ENCODE measurements at regions not wholly inside any gene's neighbourhood (a gene's known extent, or its start where the extent isn't known, plus 50 kb on each side); places are given as distances from the start of the nearest gene placed in this dataset.

DNA sequence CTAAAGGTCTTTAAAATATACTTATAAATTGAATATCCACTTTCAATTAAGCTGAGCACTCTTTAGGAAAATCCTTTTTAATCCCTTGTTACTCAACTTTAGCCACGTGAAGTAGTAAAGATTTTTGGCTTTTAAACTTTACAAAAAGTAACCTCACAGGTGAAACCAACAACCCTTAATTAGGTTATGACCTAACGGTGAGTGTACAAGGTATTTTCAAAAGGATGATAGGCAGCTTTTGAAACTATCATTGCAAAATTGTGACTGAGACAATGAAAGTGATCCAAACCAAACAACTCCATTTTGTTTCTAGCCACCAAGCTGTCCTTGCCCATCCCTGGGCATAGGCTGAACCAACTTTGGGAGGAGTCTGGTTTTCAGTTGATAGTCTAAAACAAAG, 940.2 kb downstream of the OTOL1 start:
- Mint-ChIP-seq H3K27me3 (no peaks in the 10 kb centered on the region), H3K36me3 (ENCODE audit: low read depth) (no peaks in the 10 kb centered on the region), H3K9me3 (ENCODE audit: low read depth) (peaks cover 12% of the 10 kb centered on the region), H3K4me1 (no peaks in the 10 kb centered on the region), H3K27ac (no peak overlapping the region), H3K4me3 (no peak overlapping the region)
- intact Hi-C loops (cut with DNase I, micrococcal nuclease), result no loop called here
- ATAC-seq (no peak), DNase-seq (no peak)
- ChIA-PET CTCF (no interaction called here), POLR2A (no interaction called here)

DNA sequence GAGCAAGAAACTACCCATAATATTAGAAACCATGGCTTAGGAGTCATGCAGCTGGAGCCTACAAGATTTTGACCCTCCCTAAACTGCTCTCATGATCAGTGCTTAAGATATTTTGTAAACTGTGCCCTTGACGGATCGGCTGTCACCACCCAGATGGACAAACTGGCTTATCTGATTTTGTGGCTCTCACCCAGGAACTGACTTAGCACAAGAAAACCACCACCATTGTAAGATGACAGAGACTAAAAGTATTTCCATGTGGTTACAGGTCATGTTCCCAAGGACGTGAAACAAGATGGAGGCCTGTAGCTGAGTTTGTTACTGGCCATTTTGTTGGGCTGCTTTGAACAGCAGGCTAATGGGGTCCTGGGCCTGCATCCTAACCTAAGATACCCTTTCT, 940.9 kb downstream of the OTOL1 start:
- POLR2A ChIA-PET, result no interaction called here
- Mint-ChIP-seq H3K4me3 (no peak overlapping the region), H3K27ac (no peak overlapping the region), H3K4me1 (no peaks in the 10 kb centered on the region), H3K9me3 (ENCODE audit: low read depth) (peaks cover 9% of the 10 kb centered on the region), H3K36me3 (ENCODE audit: low read depth) (no peaks in the 10 kb centered on the region), H3K27me3 (no peaks in the 10 kb centered on the region)
- DNase-seq, result no peak
- CTCF ChIA-PET, result no interaction called here
- intact Hi-C loops (cut with DNase I, micrococcal nuclease), result no loop called here
- ATAC-seq, result no peak

DNA sequence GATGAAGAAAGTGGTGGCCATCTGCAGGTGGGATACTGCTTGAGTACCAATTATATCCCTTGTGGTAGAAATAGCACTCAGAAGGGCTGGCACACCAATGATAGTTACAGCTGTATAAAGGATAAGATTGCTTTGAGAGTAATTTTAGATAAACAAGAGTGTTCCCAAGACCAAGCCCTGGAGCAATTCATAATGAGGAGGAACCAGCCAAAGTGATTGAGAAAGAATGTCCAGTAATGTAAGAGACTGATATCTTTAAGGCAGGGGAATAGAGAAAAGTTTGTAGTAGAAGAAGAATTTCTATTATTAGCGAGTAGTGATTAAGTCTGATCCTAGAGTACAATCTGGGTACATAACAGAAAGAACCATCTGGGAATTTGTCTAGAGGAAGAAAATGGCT, 945.1 kb downstream of the OTOL1 start:
- no peaks in the 10 kb centered on the region for H3K4me1 Mint-ChIP-seq
- peaks cover 3% of the 10 kb centered on the region for H3K9me3 Mint-ChIP-seq (ENCODE audit: low read depth)
- POLR2A ChIA-PET, result no interaction called here
- DNase-seq (no peak), ATAC-seq (no peak)
- no peak overlapping the region for H3K27ac Mint-ChIP-seq
- CTCF ChIA-PET, result no interaction called here
- intact Hi-C loops (cut with DNase I, micrococcal nuclease), result no loop called here
- H3K4me3 Mint-ChIP-seq, result no peak overlapping the region
- H3K36me3 Mint-ChIP-seq (ENCODE audit: low read depth), result no peaks in the 10 kb centered on the region
- no peaks in the 10 kb centered on the region for H3K27me3 Mint-ChIP-seq

DNA sequence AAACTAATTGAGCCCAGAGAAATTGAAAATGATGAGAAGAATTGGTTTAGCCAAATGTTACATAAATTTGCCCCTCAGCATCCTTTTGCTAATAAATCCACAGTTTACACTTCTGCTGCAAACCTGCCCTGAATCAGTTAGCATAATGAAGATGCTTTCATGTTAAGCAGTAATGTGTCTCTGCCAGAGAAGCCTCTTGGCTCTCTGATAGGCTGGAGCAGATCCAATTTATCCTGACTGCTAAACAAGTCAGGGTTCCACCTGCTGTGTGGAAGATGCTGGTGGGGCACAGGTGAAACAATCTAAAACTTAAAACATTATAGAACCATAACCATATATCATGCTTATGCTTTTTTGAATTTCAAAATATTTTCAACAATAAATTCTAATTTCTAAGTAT, 946.8 kb downstream of the OTOL1 start:
- DNase-seq, result no peak
- ATAC-seq, result no peak
- H3K9me3 Mint-ChIP-seq (ENCODE audit: low read depth), result peaks cover 7% of the 10 kb centered on the region
- no peak overlapping the region for H3K4me3 Mint-ChIP-seq
- no peaks in the 10 kb centered on the region for H3K36me3 Mint-ChIP-seq (ENCODE audit: low read depth)
- CTCF ChIA-PET, result no interaction called here
- no peak overlapping the region for H3K27ac Mint-ChIP-seq
- intact Hi-C loops (cut with DNase I, micrococcal nuclease), result no loop called here
- H3K4me1 Mint-ChIP-seq, result no peaks in the 10 kb centered on the region
- POLR2A ChIA-PET, result no interaction called here
- H3K27me3 Mint-ChIP-seq, result no peaks in the 10 kb centered on the region

DNA sequence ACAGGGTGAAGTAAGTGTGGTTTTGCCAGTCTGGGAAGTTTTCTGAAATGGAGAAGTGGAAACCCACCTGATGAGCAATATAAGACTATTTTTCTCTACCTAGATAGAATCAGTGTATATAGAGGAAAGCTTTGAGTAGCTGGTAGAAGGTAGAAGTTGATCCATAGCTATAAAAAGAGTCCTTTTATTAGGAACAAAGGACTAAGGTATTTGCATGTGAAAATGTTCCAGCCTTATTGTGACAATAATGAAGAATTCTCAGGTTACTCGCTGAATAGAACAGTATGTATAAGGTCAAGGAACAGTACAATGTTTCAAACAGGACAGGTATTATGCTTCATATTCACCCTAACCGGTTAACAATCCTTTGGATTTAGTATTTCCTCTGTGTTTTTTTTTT, 972.2 kb downstream of the OTOL1 start:
- H3K36me3 Mint-ChIP-seq (ENCODE audit: low read depth), result no peaks in the 10 kb centered on the region
- CTCF ChIA-PET, result no interaction called here
- H3K27me3 Mint-ChIP-seq, result no peaks in the 10 kb centered on the region
- POLR2A ChIA-PET, result no interaction called here
- ATAC-seq, result no peak
- H3K4me1 Mint-ChIP-seq, result no peaks in the 10 kb centered on the region
- no peak overlapping the region for H3K27ac Mint-ChIP-seq
- intact Hi-C loops (cut with DNase I, micrococcal nuclease), result no loop called here
- DNase-seq, result no peak
- peaks cover 6% of the 10 kb centered on the region for H3K9me3 Mint-ChIP-seq (ENCODE audit: low read depth)
- no peak overlapping the region for H3K4me3 Mint-ChIP-seq

DNA sequence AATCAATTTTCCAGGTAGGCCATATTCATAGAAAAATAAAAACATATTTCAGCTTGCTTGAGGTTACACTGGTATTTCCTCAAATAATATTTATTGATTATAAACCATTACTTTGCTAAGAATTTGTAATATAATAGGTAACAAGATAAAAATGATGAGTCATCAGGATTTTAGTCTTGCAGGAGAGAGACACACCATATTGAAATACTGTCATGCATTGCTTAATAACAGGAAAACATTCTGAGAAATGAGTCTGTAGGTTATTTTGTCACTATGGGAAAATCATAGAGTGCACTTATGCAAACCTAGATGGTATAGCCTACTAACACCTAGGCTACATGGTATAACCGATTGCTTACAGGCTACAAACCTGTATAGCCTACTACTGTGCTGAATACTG, 990.5 kb downstream of the OTOL1 start:
- ChIA-PET POLR2A (no interaction called here), CTCF (no interaction called here)
- intact Hi-C loops (cut with DNase I, micrococcal nuclease), result no loop called here
- DNase-seq (no peak), ATAC-seq (no peak)
- Mint-ChIP-seq H3K9me3 (ENCODE audit: low read depth) (peaks cover 7% of the 10 kb centered on the region), H3K36me3 (ENCODE audit: low read depth) (no peaks in the 10 kb centered on the region), H3K27ac (no peak overlapping the region), H3K4me3 (no peak overlapping the region), H3K4me1 (no peaks in the 10 kb centered on the region), H3K27me3 (no peaks in the 10 kb centered on the region)

DNA sequence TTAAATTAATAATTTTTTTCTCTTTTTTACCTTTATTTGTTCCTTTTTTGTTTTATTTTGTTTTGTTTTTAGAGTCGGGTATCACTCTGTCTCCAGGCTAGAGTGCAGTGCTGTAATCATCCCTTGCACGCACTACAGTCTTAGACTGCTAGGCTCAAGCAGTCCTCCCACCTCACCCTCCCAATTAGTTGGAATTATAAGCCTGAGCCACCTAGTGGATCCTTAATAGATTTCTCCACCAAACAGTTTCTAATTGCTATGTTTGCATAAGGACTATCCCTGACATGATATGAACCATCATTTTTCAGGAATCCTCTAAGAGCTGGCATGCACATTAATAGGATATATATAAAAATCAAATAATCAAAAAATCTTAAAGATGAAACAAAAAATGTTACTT, 993.2 kb downstream of the OTOL1 start:
- Mint-ChIP-seq H3K27me3 (no peaks in the 10 kb centered on the region), H3K36me3 (ENCODE audit: low read depth) (no peaks in the 10 kb centered on the region), H3K9me3 (ENCODE audit: low read depth) (peaks cover 4% of the 10 kb centered on the region), H3K27ac (no peak overlapping the region), H3K4me3 (no peak overlapping the region), H3K4me1 (no peaks in the 10 kb centered on the region)
- ChIA-PET POLR2A (no interaction called here), CTCF (no interaction called here)
- ATAC-seq (no peak), DNase-seq (no peak)
- intact Hi-C loops (cut with DNase I, micrococcal nuclease), result no loop called here

DNA sequence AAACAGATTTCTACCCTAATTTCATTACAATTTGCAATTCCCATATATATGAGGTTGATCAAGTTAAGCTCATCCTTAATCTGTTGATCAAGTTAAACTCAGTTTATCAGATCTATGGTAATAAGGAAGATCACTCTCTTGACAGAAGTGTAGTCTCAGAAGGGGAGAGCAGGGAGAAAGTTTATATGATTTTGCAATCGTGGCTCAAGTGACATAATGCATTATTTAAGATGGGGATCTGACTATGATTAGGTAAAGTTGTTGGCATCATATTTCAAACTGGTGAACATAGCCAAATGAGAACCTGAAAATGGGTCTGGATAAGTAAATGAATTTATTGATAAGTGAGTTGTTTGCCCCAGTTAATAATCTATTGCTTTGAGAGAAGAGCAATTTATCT, 995.3 kb downstream of the OTOL1 start:
- no peak for DNase-seq
- Mint-ChIP-seq H3K9me3 (ENCODE audit: low read depth) (peaks cover 2% of the 10 kb centered on the region), H3K27me3 (no peaks in the 10 kb centered on the region), H3K4me1 (no peaks in the 10 kb centered on the region), H3K36me3 (ENCODE audit: low read depth) (no peaks in the 10 kb centered on the region), H3K4me3 (no peak overlapping the region), H3K27ac (no peak overlapping the region)
- no peak for ATAC-seq
- intact Hi-C loops (cut with DNase I, micrococcal nuclease), result no loop called here
- CTCF ChIA-PET, result no interaction called here
- POLR2A ChIA-PET, result no interaction called here

DNA sequence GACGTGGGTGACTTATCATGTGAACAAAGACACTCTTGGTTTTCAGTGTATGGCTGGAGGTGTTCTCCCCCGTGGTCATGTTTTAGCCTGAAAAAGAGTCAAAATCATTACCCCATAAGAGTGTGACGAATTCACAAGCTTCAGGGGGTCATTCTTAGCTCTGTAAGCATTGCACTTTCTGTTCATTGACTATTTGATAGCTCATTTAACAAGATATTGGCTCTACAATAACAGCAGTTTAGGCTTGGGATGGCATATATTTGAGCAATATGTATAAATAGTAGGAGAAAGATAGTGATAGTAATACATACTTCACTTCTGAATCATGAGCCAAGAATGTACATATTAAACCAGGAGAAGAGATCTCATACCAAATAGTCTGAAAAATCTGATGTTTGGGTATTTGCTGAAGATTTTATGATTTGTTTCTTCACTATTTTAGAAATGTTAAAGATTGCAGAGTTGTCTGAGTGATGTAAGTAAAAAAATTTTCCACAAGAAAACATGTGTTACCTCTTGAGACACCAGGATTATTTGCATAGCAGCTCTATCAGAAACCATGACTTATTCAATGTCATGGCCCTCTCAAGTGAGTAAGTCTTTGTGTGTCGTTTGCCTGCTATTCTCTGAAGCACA, 996.0 kb downstream of the OTOL1 start:
- Mint-ChIP-seq H3K27ac (no peak overlapping the region), H3K36me3 (ENCODE audit: low read depth) (no peaks in the 10 kb centered on the region), H3K4me1 (no peaks in the 10 kb centered on the region), H3K9me3 (ENCODE audit: low read depth) (peaks cover 5% of the 10 kb centered on the region), H3K27me3 (no peaks in the 10 kb centered on the region), H3K4me3 (no peak overlapping the region)
- CTCF ChIA-PET, result no interaction called here
- POLR2A ChIA-PET, result no interaction called here
- DNase-seq (no peak), ATAC-seq (no peak)
- intact Hi-C loops (cut with DNase I, micrococcal nuclease), result no loop called here

DNA sequence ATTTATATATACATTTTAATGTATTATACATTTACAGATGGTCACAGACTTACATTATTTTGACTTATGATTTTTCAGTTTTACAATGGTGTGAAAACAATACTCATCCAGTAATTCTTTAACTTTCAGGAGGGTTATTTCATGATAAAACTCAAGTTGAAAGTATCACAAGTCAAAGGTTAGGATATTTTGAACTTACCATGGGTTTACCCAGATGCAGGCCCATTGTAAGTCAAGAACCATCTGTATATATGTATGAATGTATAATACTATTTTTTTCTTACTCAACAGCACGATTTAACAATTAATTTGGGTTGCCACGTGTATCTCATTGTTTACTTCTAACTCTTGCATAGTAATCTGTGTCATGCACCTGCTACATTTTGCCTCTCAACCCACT, 1002.0 kb downstream of the OTOL1 start:
- POLR2A ChIA-PET, result no interaction called here
- no peak overlapping the region for H3K4me3 Mint-ChIP-seq
- CTCF ChIA-PET, result no interaction called here
- no peaks in the 10 kb centered on the region for H3K27me3 Mint-ChIP-seq
- intact Hi-C loops (cut with DNase I, micrococcal nuclease), result no loop called here
- H3K4me1 Mint-ChIP-seq, result no peaks in the 10 kb centered on the region
- H3K36me3 Mint-ChIP-seq (ENCODE audit: low read depth), result no peaks in the 10 kb centered on the region
- ATAC-seq, result no peak
- DNase-seq, result no peak
- peaks cover 4% of the 10 kb centered on the region for H3K9me3 Mint-ChIP-seq (ENCODE audit: low read depth)
- H3K27ac Mint-ChIP-seq, result no peak overlapping the region

DNA sequence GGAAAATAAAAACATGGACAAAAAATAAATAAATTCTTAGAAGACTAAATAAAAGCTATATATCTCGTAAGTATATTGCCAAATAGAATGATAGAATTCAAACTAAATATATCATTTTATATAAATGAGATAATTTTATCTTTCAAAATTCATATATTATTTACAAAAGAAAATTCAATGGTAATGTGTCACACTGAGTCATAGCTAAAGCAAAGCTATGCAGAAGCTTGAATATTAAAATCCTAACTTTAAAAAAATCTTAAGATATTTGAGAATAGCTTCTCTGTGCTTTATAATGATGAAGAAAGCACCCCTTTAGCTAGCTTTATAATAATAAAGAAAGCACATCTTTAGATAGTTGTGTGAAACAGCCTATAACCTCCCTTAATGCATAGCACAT, 1010.8 kb downstream of the OTOL1 start:
- POLR2A ChIA-PET, result no interaction called here
- Mint-ChIP-seq H3K27me3 (no peaks in the 10 kb centered on the region), H3K9me3 (ENCODE audit: low read depth) (no peaks in the 10 kb centered on the region), H3K27ac (no peak overlapping the region), H3K4me3 (no peak overlapping the region), H3K36me3 (ENCODE audit: low read depth) (no peaks in the 10 kb centered on the region), H3K4me1 (no peaks in the 10 kb centered on the region)
- no peak for DNase-seq
- no peak for ATAC-seq
- intact Hi-C loops (cut with DNase I, micrococcal nuclease), result no loop called here
- CTCF ChIA-PET, result no interaction called here

DNA sequence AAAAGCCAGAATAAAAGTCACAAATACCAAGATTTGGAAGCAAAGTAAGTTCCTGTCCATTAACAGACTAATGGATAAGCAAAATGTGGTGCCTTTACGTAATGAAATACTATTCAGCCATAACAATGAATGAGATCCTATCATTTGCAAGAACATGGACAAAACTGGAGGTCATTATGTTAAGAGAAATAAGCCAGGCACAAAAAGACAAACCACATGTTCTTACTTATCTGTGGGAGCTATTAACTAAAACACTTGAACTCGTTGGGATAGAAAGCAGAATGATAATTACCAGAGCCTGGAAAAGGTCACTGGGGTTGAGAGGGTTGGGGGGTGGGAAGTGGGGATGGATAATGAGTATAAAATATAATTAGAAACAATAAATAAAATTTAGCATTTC, 1015.9 kb downstream of the OTOL1 start:
- CTCF ChIA-PET, result no interaction called here
- intact Hi-C loops (cut with DNase I, micrococcal nuclease), result no loop called here
- H3K27me3 Mint-ChIP-seq, result no peaks in the 10 kb centered on the region
- no peaks in the 10 kb centered on the region for H3K36me3 Mint-ChIP-seq (ENCODE audit: low read depth)
- no peak for ATAC-seq
- POLR2A ChIA-PET, result no interaction called here
- no peaks in the 10 kb centered on the region for H3K4me1 Mint-ChIP-seq
- H3K27ac Mint-ChIP-seq, result no peak overlapping the region
- DNase-seq, result no peak
- H3K4me3 Mint-ChIP-seq, result no peak overlapping the region
- H3K9me3 Mint-ChIP-seq (ENCODE audit: low read depth), result peaks cover 11% of the 10 kb centered on the region

DNA sequence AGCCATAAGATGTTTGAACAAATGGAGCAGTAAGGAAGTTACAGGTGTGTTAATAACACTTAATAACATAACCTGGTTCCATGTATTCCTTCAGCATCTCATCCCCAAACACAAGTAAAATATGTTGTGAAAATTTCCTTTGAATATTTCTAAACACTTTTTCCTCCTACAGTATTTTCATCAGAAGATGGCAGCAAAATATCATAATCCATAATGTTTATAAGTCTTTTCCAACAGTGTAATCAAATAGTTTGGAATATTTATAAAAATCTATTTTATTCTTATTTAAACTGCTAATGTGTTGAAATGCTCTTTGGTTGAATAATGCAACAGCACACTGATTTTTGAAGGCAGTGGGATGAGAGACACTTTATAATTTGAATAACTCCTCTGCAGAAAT, 1020.5 kb downstream of the OTOL1 start:
- ATAC-seq (no peak), DNase-seq (no peak)
- H3K36me3 Mint-ChIP-seq (ENCODE audit: low read depth), result no peaks in the 10 kb centered on the region
- H3K4me1 Mint-ChIP-seq, result no peaks in the 10 kb centered on the region
- ChIA-PET POLR2A (no interaction called here), CTCF (no interaction called here)
- H3K9me3 Mint-ChIP-seq (ENCODE audit: low read depth), result peaks cover 13% of the 10 kb centered on the region
- H3K27me3 Mint-ChIP-seq, result no peaks in the 10 kb centered on the region
- no peak overlapping the region for H3K4me3 Mint-ChIP-seq
- intact Hi-C loops (cut with DNase I, micrococcal nuclease), result no loop called here
- H3K27ac Mint-ChIP-seq, result no peak overlapping the region
